Skin of body (tissue), 1 donor: ENCODE measurements at regions not wholly inside any gene's neighbourhood (a gene's known extent, or its start where the extent isn't known, plus 50 kb on each side); places are given as distances from the start of the nearest gene placed in this dataset.
"Not testable (repeated sequence)": the region's sequence is repeated elsewhere in the genome, so short reads cannot be mapped to it uniquely, and the experiment has no call there.

Experiments used
- DNase-seq: peaks from one replicate; lab custom pipeline; 2025; lab: John Stamatoyannopoulos, UW

GRCh38 chr13:65829241-65830008, 1400.7 kb downstream of the PCDH9 start:
- no peak for DNase-seq

- DNase-seq = no peak
Observed at GRCh38 chr13:65826657-65827056, 1403.5 kb downstream of the PCDH9 start.

- DNase-seq = no peak
Observed at GRCh38 chr13:65825039-65825438, 1405.1 kb downstream of the PCDH9 start.

GRCh38 chr13:65808061-65808460, 1422.1 kb downstream of the PCDH9 start:
- DNase-seq = no peak

- no peak for DNase-seq
Observed at GRCh38 chr13:65803530-65804392, 1426.4 kb downstream of the PCDH9 start.

GRCh38 chr13:65789815-65790214, 1440.3 kb downstream of the PCDH9 start:
- no peak for DNase-seq

- DNase-seq = no peak
Observed at GRCh38 chr13:65787082-65787481, 1443.1 kb downstream of the PCDH9 start.

- DNase-seq = no peak
Observed at GRCh38 chr13:65784088-65784816, 1445.9 kb downstream of the PCDH9 start.

- no peak for DNase-seq
Observed at GRCh38 chr13:65783383-65783782, 1446.8 kb downstream of the PCDH9 start.

- not testable (repeated sequence) for DNase-seq
Observed at GRCh38 chr13:65771704-65772313, 1458.3 kb downstream of the PCDH9 start.

- no peak for DNase-seq
Observed at GRCh38 chr13:65768545-65768944, 1461.6 kb downstream of the PCDH9 start.

- DNase-seq = no peak
Observed at GRCh38 chr13:65763811-65764210, 1466.3 kb downstream of the PCDH9 start.

GRCh38 chr13:65762012-65762411, 1468.1 kb downstream of the PCDH9 start:
- DNase-seq = no peak

GRCh38 chr13:65756071-65756671, 1474.0 kb downstream of the PCDH9 start:
- no peak for DNase-seq

GRCh38 chr13:65748227-65748626, 1481.9 kb downstream of the PCDH9 start:
- DNase-seq = no peak

GRCh38 chr13:65746406-65746921, 1483.7 kb downstream of the PCDH9 start:
- DNase-seq = no peak

- DNase-seq = peak; percentile 79
Observed at GRCh38 chr13:65744836-65745235, 1485.3 kb downstream of the PCDH9 start.

- no peak for DNase-seq
Observed at GRCh38 chr13:65733110-65733509, 1497.0 kb downstream of the PCDH9 start.

GRCh38 chr13:65727070-65727469, 1503.1 kb downstream of the PCDH9 start:
- DNase-seq = peak; percentile 6

- peak; percentile 13 for DNase-seq
Observed at GRCh38 chr13:65725006-65725405, 1505.1 kb downstream of the PCDH9 start.

GRCh38 chr13:65724226-65724625, 1505.9 kb downstream of the PCDH9 start:
- DNase-seq = peak; percentile 91
